K562 (cell line): ENCODE measurements at regions not wholly inside any gene's neighbourhood (a gene's known extent, or its start where the extent isn't known, plus 50 kb on each side); places are given as distances from the start of the nearest gene placed in this dataset.

ENCODE experiments used
- ARNT ChIP-seq, 2 experiments: fragments of 450-650 bp; IDR thresholded peaks; 2 replicates each; pipeline ENCODE4 v1.6.1; 2016; ENCODE audit warnings: mild to moderate bottlenecking in 1 of 2
- BRF1 ChIP-seq: IDR thresholded peaks from 3 replicates; pipeline ENCODE4 v1.6.1; 2011; ENCODE audit warnings: borderline replicate concordance, mild to moderate bottlenecking; ENCODE audit not compliant: insufficient read length; ENCODE audit errors: extremely low read depth
- CAMTA2 ChIP-seq: fragments of 250-450 bp; sonication (Bioruptor Pico); conservative IDR thresholded peaks from 2 replicates; pipeline ENCODE4 v1.5.1; 2022
- CHD2 ChIP-seq: IDR thresholded peaks from 2 replicates; pipeline ENCODE4 v1.6.1; 2011; ENCODE audit warnings: low read depth, low read length
- CREB1 ChIP-seq, 2 experiments: sonication (generic) in 1 of 2; formaldehyde crosslinking in 1 of 2; IDR thresholded peaks; 2 replicates each; pipeline versions ENCODE4 v1.6.1 to v1.8.0; 2012 to 2022; ENCODE audit warnings: inconsistent platforms in 1 of 2, mild to moderate bottlenecking in 1 of 2, missing genetic modification reagents in 1 of 2, moderate library complexity in 1 of 2
- HEY1 ChIP-seq: fragments of 250-450 bp; sonication (Bioruptor Pico); IDR thresholded peaks from 2 replicates; pipeline ENCODE4 v1.5.0; 2020; ENCODE audit warnings: mild to moderate bottlenecking, moderate library complexity, borderline replicate concordance
- HOMEZ ChIP-seq: fragments of 250-450 bp; sonication (Bioruptor Pico); IDR thresholded peaks from 2 replicates; pipeline ENCODE4 v1.4.0; 2020; ENCODE audit warnings: mild to moderate bottlenecking, moderate library complexity
- L3MBTL2 ChIP-seq: fragments of 450-650 bp; IDR thresholded peaks from 2 replicates; pipeline ENCODE4 v1.6.1; 2016; ENCODE audit warnings: mild to moderate bottlenecking, moderate library complexity
- MTF1 ChIP-seq: fragments of 250-450 bp; sonication (Bioruptor Pico); IDR thresholded peaks from 2 replicates; pipeline ENCODE4 v1.9.0; 2021; ENCODE audit warnings: moderate library complexity, mild to moderate bottlenecking, inconsistent platforms, borderline replicate concordance
- MYC ChIP-seq, 2 experiments: fragments of 250-450 bp in 1 of 2; sonication (Bioruptor Pico) in 1 of 2; IDR thresholded peaks; 2 replicates each; pipeline versions ENCODE4 v1.5.1 to v1.6.1; 2012 to 2021; ENCODE audit warnings: low read depth in 2 of 2, borderline replicate concordance in 1 of 2, improper control_type of control experiment in 1 of 2, low read length in 1 of 2, mild to moderate bottlenecking in 1 of 2, moderate library complexity in 1 of 2
- PHB2 ChIP-seq: fragments of 450-650 bp; IDR thresholded peaks from 2 replicates; pipeline ENCODE4 v1.6.1; 2017; ENCODE audit warnings: low read depth
- SMAD1 ChIP-seq: fragments of 150-350 bp; IDR thresholded peaks from 2 replicates; pipeline ENCODE4 v1.6.1; 2014; ENCODE audit warnings: low read length, low read depth; ENCODE audit not compliant: partially characterized antibody
- SRF ChIP-seq, 2 experiments: fragments of 250-450, 450-650 bp in 1 of 2; sonication (Bioruptor Pico) in 1 of 2; sonication (generic) in 1 of 2; formaldehyde crosslinking; IDR thresholded peaks; 2 replicates each; pipeline versions ENCODE4 v1.5.0 to v1.5.1; 2020 to 2022; ENCODE audit warnings: mild to moderate bottlenecking in 1 of 2, missing genetic modification reagents in 1 of 2
- XRCC4 ChIP-seq: IDR thresholded peaks from one replicate; pipeline ENCODE4 v1.6.1; 2011; ENCODE audit not compliant: insufficient read depth, insufficient read length; ENCODE audit errors: extremely low read depth
- XRCC5 ChIP-seq: fragments of 200-400 bp; formaldehyde crosslinking; IDR thresholded peaks from 2 replicates; pipeline ENCODE4 v1.6.1; 2017; ENCODE audit warnings: low read depth, mild to moderate bottlenecking, low read length
- ZNF121 ChIP-seq: sonication (generic); formaldehyde crosslinking; conservative IDR thresholded peaks from 2 replicates; pipeline ENCODE4 v1.8.0; 2022; ENCODE audit warnings: missing genetic modification reagents
- ZNF224 ChIP-seq: sonication (generic); formaldehyde crosslinking; IDR thresholded peaks from 2 replicates; pipeline ENCODE4 v1.8.0; 2022; ENCODE audit warnings: mild to moderate bottlenecking, missing genetic modification reagents
- TF ChIP-seq, protein P1 (sequence below): fragments of 450-650 bp; IDR thresholded peaks from 2 replicates; pipeline ENCODE4 v1.7.0; 2016; ENCODE audit warnings: borderline replicate concordance
- TF ChIP-seq, protein P2 (sequence below): fragments of 450-650 bp; formaldehyde crosslinking; IDR thresholded peaks from 2 replicates; pipeline ENCODE4 v1.4.0; 2022; ENCODE audit warnings: missing genetic modification characterization
- TF ChIP-seq, protein P3 (sequence below): fragments of 250-450 bp; sonication (Bioruptor Pico); IDR thresholded peaks from 2 replicates; pipeline ENCODE4 v1.8.0; 2021; ENCODE audit warnings: mild to moderate bottlenecking, moderate library complexity

DNA sequence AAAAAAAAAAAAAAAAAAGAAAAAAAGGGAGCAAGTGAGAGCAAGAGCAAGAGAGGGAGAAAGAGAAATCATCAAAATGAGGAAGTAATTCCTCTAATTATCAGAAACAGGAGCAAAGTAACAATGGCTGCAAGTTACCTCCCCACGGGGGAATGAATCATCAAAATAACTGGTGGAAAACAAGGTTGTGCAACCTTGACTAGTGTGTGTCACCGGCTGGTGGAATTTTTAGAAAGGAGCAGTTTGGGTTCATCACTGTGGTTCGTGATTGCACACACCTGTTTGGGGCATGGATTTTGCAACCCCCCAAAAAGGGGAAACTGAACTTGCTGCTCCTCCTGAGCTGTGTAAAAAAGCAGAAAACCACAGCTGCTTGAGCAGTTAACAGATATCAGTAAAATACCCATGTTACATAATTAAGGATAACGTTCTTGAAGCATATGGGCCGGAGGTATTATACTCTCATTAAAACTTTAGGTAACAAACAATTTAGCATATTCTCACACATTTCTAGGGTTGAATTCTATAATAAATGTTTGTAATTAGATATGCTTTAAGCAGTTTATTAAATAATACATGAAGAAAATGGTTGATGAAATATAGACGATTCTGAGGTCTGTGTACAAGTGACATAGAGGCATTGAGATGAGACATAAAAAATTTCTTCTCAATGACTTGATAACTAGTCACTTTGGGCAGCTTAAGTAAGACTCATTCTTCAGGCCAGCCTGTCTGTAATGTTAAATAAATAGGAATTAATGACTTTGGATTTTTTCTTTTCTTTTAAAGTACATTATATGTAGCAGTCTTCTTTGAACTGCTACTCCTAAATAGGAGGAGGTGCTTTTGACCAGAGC, 184.2 kb upstream of the ZEB2 start (continued):
- TF ChIP-seq, protein P1, sequence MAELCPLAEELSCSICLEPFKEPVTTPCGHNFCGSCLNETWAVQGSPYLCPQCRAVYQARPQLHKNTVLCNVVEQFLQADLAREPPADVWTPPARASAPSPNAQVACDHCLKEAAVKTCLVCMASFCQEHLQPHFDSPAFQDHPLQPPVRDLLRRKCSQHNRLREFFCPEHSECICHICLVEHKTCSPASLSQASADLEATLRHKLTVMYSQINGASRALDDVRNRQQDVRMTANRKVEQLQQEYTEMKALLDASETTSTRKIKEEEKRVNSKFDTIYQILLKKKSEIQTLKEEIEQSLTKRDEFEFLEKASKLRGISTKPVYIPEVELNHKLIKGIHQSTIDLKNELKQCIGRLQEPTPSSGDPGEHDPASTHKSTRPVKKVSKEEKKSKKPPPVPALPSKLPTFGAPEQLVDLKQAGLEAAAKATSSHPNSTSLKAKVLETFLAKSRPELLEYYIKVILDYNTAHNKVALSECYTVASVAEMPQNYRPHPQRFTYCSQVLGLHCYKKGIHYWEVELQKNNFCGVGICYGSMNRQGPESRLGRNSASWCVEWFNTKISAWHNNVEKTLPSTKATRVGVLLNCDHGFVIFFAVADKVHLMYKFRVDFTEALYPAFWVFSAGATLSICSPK: no peak
- no peak for TF ChIP-seq SRF (CRISPR knock-in tag; IDR thresholded peaks at IDR 0.05)
- no peak for TF ChIP-seq XRCC5
- TF ChIP-seq ARNT (IDR thresholded peaks at IDR 0.05): 0 out of 4 replicates have a peak, but pooled peaks of 1 of the 2 experiments have one; percentile 60
- TF ChIP-seq ZNF121: no peak
- TF ChIP-seq CHD2: no peak
- no peak for TF ChIP-seq SMAD1
- TF ChIP-seq XRCC4: no peak
- TF ChIP-seq ZNF224 (CRISPR knock-in tag): no peak
- TF ChIP-seq CREB1 (IDR thresholded peaks at IDR 0.05): no peak
- no peak for TF ChIP-seq CREB1 (CRISPR knock-in tag; IDR thresholded peaks at IDR 0.05)
- TF ChIP-seq HOMEZ: no peak
- TF ChIP-seq HEY1 (CRISPR knock-in tag): no peak
- TF ChIP-seq, protein P2, sequence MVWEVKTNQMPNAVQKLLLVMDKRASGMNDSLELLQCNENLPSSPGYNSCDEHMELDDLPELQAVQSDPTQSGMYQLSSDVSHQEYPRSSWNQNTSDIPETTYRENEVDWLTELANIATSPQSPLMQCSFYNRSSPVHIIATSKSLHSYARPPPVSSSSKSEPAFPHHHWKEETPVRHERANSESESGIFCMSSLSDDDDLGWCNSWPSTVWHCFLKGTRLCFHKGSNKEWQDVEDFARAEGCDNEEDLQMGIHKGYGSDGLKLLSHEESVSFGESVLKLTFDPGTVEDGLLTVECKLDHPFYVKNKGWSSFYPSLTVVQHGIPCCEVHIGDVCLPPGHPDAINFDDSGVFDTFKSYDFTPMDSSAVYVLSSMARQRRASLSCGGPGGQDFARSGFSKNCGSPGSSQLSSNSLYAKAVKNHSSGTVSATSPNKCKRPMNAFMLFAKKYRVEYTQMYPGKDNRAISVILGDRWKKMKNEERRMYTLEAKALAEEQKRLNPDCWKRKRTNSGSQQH (CRISPR knock-in tag): no peak
- no peak for TF ChIP-seq MTF1 (CRISPR knock-in tag)
- TF ChIP-seq MYC (IDR thresholded peaks at IDR 0.05; ENCODE audit: low read depth, low read length): no peak
- no peak for TF ChIP-seq MYC (CRISPR knock-in tag; IDR thresholded peaks at IDR 0.05; ENCODE audit: borderline replicate concordance, low read depth)
- TF ChIP-seq, protein P3, sequence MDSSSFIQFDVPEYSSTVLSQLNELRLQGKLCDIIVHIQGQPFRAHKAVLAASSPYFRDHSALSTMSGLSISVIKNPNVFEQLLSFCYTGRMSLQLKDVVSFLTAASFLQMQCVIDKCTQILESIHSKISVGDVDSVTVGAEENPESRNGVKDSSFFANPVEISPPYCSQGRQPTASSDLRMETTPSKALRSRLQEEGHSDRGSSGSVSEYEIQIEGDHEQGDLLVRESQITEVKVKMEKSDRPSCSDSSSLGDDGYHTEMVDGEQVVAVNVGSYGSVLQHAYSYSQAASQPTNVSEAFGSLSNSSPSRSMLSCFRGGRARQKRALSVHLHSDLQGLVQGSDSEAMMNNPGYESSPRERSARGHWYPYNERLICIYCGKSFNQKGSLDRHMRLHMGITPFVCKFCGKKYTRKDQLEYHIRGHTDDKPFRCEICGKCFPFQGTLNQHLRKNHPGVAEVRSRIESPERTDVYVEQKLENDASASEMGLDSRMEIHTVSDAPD (CRISPR knock-in tag): no peak
- TF ChIP-seq BRF1: no peak
- no peak for TF ChIP-seq PHB2
- TF ChIP-seq L3MBTL2: peak; percentile 43; the same call in 1 of the 2 replicates
- TF ChIP-seq CAMTA2: no peak
